NT2/D1 (cell line): ENCODE measurements at regions not wholly inside any gene's neighbourhood (a gene's known extent, or its start where the extent isn't known, plus 50 kb on each side); places are given as distances from the start of the nearest gene placed in this dataset.

Experiments used
- YY1 ChIP-seq: IDR thresholded peaks from 2 replicates; pipeline ENCODE4 v1.6.1; 2011; ENCODE audit not compliant: insufficient read length, insufficient read depth
- ZNF274 ChIP-seq: IDR thresholded peaks from 2 replicates; pipeline ENCODE4 v1.6.1; 2011; ENCODE audit warnings: mild to moderate bottlenecking, low read depth, low read length

DNA sequence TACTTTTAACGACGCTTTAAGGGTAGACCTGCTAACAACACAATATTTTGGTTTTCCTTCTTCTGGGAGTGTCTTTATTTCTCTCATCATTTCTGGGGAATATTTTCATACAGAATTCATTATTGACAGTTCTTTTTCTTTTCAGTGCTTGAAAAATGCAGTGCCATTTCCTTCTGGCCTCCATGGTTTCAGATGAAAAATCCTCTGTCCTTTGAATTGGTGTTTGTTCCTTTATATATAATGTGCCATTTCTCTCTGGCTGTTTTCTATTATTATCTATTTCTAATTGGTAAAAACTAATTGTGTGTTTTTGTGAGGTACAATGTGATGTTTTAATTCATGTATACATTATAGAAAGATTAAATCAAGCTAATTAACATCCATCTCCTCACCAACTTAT lies 194.3 kb upstream of the S1PR3 start:
- TF ChIP-seq YY1: no peak
- TF ChIP-seq ZNF274: no peak
